GM18858 (cell line): ENCODE measurements at regions not wholly inside any gene's neighbourhood (a gene's known extent, or its start where the extent isn't known, plus 50 kb on each side); places are given as distances from the start of the nearest gene placed in this dataset.
"Not testable (repeated sequence)": the region's sequence is repeated elsewhere in the genome, so short reads cannot be mapped to it uniquely, and the experiment has no call there.

Experiments
- ATAC-seq: cut with Tn5 transposase; IDR thresholded peaks from one replicate; pipeline ENCODE4 v1.9.1; 2021; ENCODE audit not compliant: unreplicated experiment

DNA sequence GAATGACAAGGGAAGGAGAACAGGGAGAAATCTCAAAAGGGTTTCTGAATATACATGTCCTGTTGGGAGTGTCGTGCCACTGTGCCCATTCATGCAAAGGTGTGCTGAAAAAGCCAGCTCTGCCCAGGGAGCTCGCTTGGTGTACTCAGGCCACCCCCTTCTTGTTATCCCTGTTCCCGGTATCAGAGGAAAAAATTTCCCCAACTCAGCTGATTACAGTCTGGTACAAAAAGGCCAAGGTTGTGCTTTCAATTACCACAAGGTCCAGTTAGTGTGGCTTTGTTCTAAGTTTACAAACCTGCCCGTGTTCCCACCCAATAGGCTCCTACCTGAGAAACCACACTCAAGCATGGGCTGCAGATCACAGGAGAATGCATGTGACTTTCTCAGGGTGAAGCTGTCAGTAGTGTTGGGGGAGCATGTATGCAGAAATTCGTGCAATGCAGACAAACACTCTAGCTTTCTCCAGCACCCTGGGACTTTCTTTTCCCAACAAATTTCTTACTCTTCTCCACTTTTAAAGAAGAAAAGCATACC lies 648.5 kb downstream of the NR2F2 start:
- no peak for ATAC-seq

DNA sequence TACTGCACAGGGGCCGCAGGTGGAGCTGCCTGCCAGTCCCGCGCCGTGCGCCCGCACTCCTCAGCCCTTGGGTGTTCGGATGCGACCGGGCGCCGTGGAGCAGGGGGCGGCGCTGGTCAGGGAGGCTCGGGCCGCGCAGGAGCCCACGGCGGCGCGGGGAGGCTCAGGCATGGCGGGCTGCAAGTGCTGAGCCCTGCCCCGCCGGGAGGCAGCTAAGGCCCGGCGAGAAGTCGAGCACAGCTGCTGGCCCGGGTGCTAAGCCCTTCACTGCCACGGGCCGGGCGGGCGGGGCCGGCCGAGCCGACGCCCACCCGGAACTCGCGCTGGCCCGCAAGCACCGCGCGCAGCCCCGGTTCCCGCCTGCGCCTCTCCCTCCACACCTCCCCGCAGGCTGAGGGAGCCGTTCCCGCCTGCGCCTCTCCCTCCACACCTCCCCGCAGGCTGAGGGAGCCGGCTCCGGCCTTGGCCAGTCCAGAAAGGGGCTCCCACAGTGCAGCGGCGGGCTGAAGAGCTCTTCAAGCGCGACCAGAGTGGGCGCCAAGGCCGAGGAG lies 653.7 kb downstream of the NR2F2 start:
- not testable (repeated sequence) for ATAC-seq

GRCh38 chr15:96992817-96993216 lies 662.3 kb downstream of the NR2F2 start:
- ATAC-seq: no peak

- no peak for ATAC-seq
Observed at GRCh38 chr15:96997538-96997937, 667.0 kb downstream of the NR2F2 start.

DNA sequence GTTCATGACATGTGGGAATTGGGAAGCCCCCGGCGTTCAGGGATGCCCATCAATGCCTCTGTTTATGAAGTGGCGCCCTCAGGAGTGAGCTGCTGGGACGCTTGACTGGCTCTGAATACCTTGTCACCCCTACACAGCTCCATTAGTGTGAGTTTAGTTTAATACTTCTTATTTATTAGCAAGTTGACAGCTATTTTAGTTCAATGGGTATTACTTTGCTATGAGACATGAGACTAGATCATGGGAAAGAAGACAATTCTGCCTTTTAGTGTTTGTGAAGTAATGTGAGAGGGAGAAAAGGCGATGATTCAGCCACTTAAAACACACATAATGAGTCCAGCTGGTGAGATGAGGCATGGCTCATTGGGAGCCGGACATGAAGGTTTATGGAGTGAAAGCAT lies 678.5 kb downstream of the NR2F2 start:
- no peak for ATAC-seq

GRCh38 chr15:97012986-97013385 lies 682.5 kb downstream of the NR2F2 start:
- ATAC-seq: no peak

- no peak for ATAC-seq
Observed at GRCh38 chr15:97013491-97013890, 683.0 kb downstream of the NR2F2 start.

DNA sequence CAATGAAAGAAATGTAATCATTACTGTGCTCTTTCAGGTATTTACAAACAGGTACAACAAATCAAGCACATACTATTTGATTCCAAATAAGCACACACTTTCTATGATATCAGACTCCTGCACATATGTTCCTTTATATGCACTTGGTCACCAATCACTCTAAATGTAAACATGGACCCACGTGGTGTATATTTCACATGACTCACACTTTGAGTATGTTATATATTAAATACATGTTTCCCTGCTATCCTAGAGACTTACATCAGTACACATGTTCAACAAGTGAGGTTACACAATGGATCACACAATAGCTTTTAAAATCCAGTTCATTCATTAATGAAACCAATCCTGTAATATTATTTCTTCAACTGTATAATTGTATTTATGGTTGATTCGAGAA lies 683.5 kb downstream of the NR2F2 start:
- ATAC-seq: no peak

DNA sequence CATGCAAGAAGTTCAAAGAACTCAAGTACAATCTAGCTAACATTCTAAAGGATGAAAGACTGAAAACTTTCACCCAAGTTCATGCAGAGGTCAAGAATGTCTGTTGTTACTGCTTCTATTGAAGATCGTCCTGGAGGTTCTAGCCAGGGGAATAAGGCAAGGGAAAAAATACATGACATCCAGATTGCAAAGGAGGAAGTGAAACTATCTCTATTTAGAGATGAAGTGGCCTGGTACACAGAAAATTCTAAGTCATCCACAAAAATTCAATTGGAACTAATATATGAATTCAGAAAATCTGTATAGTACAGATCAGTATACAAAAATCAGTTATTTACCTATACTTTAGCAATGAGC lies 693.0 kb downstream of the NR2F2 start:
- ATAC-seq: no peak

GRCh38 chr15:97026781-97027180 lies 696.3 kb downstream of the NR2F2 start:
- ATAC-seq: no peak

GRCh38 chr15:97027772-97028171 lies 697.3 kb downstream of the NR2F2 start:
- ATAC-seq: no peak

- no peak for ATAC-seq
Observed at GRCh38 chr15:97030251-97030650, 699.8 kb downstream of the NR2F2 start.

GRCh38 chr15:97036301-97036700 lies 705.8 kb downstream of the NR2F2 start:
- ATAC-seq: no peak

- no peak for ATAC-seq
Observed at GRCh38 chr15:97037080-97037479, 706.6 kb downstream of the NR2F2 start.

GRCh38 chr15:97045666-97046421 lies 715.3 kb downstream of the NR2F2 start:
- no peak for ATAC-seq

DNA sequence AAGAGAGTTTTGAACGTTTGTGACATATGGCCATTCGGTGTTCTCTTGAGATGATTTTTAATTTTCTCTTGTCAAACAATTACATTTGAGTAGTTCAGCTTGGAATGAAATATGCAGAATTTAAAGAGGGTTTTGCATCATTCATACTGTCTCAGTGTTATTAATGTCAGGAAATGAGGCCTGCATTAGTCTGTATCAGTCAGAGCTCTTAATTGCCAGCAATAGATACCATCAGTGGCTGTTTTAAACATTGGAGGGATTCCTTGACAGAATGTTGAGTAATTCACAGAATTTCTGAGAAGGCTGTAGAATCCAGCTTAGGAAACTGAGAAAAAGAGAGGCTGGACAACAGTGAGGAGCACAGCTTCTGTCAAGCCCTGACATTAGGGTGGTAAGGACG lies 722.0 kb downstream of the NR2F2 start:
- ATAC-seq: no peak

DNA sequence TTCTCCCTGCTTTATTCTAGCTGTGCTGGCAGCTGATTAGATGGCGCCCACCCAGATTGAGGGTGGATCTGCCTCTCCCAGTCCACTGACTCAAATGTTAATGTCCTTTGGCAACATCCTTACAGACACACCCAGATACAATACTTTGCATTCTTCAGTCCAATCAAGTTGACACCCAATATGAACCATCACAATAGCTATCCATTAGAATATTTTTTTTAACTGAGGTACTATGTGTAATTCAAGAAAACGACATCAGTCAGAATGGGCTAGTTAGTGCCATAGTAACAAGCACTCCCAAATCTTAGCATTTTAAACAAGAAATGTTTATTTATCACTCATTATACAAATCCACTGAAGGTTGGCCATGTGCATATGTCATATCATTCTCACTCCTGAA lies 723.1 kb downstream of the NR2F2 start:
- ATAC-seq: no peak

GRCh38 chr15:97057503-97057902 lies 727.0 kb downstream of the NR2F2 start:
- ATAC-seq: no peak

DNA sequence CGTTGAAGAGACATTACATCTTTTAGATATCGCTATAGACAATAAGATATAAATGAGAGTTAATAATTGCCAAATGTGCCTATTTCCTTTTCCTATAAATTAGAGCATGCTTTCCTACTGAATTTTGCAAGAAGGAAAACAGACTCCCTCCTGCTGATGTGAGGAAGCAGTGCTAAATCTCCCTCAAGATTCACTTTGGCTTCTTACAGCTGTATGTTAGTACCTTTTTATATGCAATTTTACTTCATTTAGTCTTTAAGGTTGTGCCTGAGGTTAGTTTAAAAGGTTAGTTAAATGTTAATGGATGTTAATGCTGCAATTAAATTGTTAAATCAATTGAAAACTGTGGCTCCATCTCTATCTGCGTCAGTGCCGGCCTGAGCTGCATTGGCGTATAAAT lies 728.8 kb downstream of the NR2F2 start:
- no peak for ATAC-seq

DNA sequence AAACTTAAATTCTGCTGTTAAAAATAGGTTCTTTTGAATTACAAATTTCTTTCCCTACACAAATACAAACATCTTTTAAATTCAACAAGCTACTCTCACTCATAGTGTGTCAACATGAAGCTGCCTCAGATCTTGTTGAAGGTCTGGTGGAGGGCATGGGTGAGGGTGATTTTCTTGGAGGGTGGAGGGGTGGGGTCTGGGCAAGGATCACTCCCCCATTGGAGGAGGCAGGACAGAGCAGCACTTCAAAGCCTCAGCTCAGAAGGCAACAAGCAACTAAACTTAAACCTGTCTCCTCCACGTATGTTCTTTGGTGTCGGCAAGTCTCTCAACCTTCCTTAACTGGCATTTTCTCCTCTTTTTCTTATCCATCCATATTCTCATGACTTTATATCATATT lies 730.9 kb downstream of the NR2F2 start:
- ATAC-seq: no peak

DNA sequence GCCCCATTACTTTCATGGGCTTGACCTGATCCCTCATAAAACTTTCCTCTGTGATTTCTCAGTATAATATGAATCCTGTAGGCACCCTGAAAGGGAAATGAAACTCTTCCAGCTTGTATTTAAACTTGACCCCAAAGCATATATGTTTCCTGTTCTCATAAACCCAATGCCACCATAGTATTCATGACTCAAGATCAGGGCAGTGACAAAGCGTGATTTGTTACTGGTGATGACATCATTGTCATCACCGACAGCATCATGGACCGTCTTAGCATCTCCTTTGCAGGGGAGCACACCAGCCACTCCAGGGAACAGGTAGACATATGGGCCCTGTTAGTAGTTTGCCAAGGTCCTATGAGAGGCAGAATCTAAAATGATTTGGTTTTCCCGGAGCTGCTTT lies 741.2 kb downstream of the NR2F2 start:
- ATAC-seq: no peak

DNA sequence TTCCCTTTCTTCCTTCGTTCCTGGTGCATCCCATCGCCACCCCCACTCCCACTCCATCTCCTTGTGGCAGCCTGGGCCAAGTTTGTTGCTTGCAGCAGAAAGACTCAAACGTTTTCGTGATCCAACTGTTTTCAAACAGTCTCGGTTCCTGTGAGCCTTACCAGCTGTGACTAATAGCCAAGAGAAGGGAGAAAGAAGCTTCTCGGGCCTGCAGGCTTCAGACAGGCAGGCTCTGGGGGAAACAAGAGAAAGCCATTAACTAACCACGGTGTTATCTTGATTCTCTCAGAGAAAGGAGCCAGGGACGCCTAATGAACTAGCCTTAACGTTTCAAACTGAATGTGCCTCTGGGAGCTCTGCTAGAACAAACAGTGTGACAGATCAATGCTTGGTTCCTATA lies 742.0 kb downstream of the NR2F2 start:
- no peak for ATAC-seq

- ATAC-seq: no peak
Observed at GRCh38 chr15:97076011-97076410, 745.5 kb downstream of the NR2F2 start.
